ENCODE measurements at regions not wholly inside any gene's neighbourhood (a gene's known extent, or its start where the extent isn't known, plus 50 kb on each side); places are given as distances from the start of the nearest gene placed in this dataset.

DNA sequence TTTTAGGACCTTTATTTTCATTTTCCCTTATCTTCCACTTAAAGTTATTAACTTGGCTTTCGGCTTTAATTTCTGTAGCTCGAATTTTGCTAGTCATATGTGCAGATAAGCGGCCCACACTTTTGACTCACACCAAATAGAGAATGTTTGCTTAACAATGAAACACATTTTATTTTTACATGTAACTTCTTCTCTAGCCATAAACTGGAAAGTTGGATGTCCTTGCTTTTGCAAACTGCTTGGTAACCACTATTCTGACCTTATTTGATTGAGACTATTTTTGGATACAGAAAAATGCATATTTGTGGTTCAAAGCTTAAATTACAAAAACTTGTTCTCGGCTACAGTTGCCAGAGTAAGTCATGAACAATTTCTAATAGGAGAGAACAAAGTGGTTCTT is 600.0 kb downstream of the KCTD12 start:
- TF ChIP-seq, protein P1, sequence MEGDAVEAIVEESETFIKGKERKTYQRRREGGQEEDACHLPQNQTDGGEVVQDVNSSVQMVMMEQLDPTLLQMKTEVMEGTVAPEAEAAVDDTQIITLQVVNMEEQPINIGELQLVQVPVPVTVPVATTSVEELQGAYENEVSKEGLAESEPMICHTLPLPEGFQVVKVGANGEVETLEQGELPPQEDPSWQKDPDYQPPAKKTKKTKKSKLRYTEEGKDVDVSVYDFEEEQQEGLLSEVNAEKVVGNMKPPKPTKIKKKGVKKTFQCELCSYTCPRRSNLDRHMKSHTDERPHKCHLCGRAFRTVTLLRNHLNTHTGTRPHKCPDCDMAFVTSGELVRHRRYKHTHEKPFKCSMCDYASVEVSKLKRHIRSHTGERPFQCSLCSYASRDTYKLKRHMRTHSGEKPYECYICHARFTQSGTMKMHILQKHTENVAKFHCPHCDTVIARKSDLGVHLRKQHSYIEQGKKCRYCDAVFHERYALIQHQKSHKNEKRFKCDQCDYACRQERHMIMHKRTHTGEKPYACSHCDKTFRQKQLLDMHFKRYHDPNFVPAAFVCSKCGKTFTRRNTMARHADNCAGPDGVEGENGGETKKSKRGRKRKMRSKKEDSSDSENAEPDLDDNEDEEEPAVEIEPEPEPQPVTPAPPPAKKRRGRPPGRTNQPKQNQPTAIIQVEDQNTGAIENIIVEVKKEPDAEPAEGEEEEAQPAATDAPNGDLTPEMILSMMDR (optimal IDR thresholded peaks at IDR 0.05 in 1 of 3, IDR thresholded peaks at IDR 0.05 in 1 of 3, conservative IDR thresholded peaks at IDR 0.05 in 1 of 3; ENCODE audit: extremely low read depth in 1 of 3, insufficient read depth in 2 of 3, low read length in 3 of 3) = no peak
- no peak for TF ChIP-seq EZH2 (IDR thresholded peaks at IDR 0.05; ENCODE audit: low read length)
